ENCODE measurements at regions not wholly inside any gene's neighbourhood (a gene's known extent, or its start where the extent isn't known, plus 50 kb on each side); places are given as distances from the start of the nearest gene placed in this dataset.
A peak's percentile ranks its signal among the peaks of the same experiment; 100 is the strongest.

GRCh38 chr9:105912863-105913516 is 218.6 kb downstream of the TMEM38B start:
- DNase-seq (ENCODE audit: low spot score), result no peak

GRCh38 chr9:105921057-105921726 is 226.9 kb downstream of the TMEM38B start:
- DNase-seq (ENCODE audit: low spot score), result no peak

- DNase-seq (ENCODE audit: low spot score), result no peak
These were observed 234.1 kb downstream of the TMEM38B start for GRCh38 chr9:105928416-105928815.

- DNase-seq (ENCODE audit: low spot score), result no peak
These were observed 235.8 kb downstream of the TMEM38B start for GRCh38 chr9:105930011-105930627.

- DNase-seq (ENCODE audit: low spot score), result no peak
These were observed 237.9 kb downstream of the TMEM38B start for GRCh38 chr9:105932276-105932675.

GRCh38 chr9:105950448-105950847 is 256.1 kb downstream of the TMEM38B start:
- no peak for DNase-seq (ENCODE audit: low spot score)

- no peak for DNase-seq (ENCODE audit: low spot score)
These were observed 256.6 kb downstream of the TMEM38B start for GRCh38 chr9:105950894-105951293.

- DNase-seq (ENCODE audit: low spot score), result no peak
These were observed 260.2 kb downstream of the TMEM38B start for GRCh38 chr9:105954517-105954916.

GRCh38 chr9:105957830-105958229 is 263.5 kb downstream of the TMEM38B start:
- DNase-seq (ENCODE audit: low spot score), result no peak

GRCh38 chr9:105958587-105958986 is 264.2 kb downstream of the TMEM38B start:
- DNase-seq (ENCODE audit: low spot score), result no peak

- no peak for DNase-seq (ENCODE audit: low spot score)
These were observed 265.2 kb downstream of the TMEM38B start for GRCh38 chr9:105959531-105959930.

GRCh38 chr9:105963343-105964099 is 269.2 kb downstream of the TMEM38B start:
- DNase-seq (ENCODE audit: low spot score), result no peak

- DNase-seq (ENCODE audit: low spot score), result no peak
These were observed 269.8 kb downstream of the TMEM38B start for GRCh38 chr9:105964156-105964555.

- DNase-seq (ENCODE audit: low spot score), result no peak
These were observed 272.5 kb downstream of the TMEM38B start for GRCh38 chr9:105966834-105967233.

GRCh38 chr9:105967248-105967647 is 272.9 kb downstream of the TMEM38B start:
- no peak for DNase-seq (ENCODE audit: low spot score)

- DNase-seq (ENCODE audit: low spot score), result no peak
These were observed 273.5 kb downstream of the TMEM38B start for GRCh38 chr9:105967797-105968196.

GRCh38 chr9:105968811-105969466 is 274.6 kb downstream of the TMEM38B start:
- DNase-seq (ENCODE audit: low spot score), result no peak

GRCh38 chr9:105969636-105970035 is 275.3 kb downstream of the TMEM38B start:
- DNase-seq (ENCODE audit: low spot score), result no peak

GRCh38 chr9:105971986-105972385 is 277.6 kb downstream of the TMEM38B start:
- DNase-seq (ENCODE audit: low spot score), result no peak

GRCh38 chr9:105972466-105973204 is 278.3 kb downstream of the TMEM38B start:
- no peak for DNase-seq (ENCODE audit: low spot score)

- DNase-seq (ENCODE audit: low spot score), result peak; percentile 71
These were observed 279.6 kb downstream of the TMEM38B start for GRCh38 chr9:105973951-105974351.
